ENCODE measurements at regions not wholly inside any gene's neighbourhood (a gene's known extent, or its start where the extent isn't known, plus 50 kb on each side); places are given as distances from the start of the nearest gene placed in this dataset.
"Not testable (repeated sequence)": the region's sequence is repeated elsewhere in the genome, so short reads cannot be mapped to it uniquely, and the experiment has no call there.

DNA sequence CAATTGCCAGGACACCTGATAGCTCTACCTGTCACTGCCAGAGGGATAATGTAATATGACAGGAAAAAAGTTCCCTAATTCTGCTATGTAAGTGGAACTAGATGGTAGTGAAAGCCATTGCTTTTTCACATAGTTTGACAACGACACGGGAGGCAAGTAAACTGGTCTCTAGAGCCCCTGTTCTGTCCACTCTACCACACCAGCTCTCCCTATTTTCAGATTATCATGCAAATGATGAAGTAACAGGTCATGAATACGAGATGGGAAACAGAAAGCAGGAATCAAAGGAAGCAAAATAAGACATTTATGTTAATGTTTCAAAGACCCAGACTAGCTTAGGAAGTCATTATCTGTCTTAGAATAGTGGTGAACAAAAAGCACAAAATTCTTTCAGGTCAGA, 56.2 kb downstream of the TAF11L14 start:
- DNase-seq (ENCODE audit: low spot score), result no peak

DNA sequence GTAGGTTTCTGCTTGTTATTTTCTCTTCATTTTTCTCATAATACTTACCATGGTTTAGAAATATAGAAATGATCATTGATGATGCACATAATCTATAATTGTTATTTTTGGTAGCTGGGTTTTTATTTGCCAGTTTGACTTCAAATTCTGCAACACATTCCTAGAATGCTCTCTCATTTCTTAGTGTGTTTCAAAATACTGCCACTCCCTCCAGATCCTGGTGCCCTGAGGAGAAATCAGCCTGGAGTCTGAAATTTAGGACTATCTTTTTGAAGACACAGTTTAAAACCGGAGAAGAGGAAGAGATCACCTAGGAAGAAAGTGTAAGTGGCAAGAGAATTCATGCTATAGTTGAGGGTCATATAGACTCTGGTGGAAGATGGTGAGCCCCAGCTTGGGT, 57.5 kb downstream of the TAF11L14 start:
- no peak for DNase-seq (ENCODE audit: low spot score)

DNA sequence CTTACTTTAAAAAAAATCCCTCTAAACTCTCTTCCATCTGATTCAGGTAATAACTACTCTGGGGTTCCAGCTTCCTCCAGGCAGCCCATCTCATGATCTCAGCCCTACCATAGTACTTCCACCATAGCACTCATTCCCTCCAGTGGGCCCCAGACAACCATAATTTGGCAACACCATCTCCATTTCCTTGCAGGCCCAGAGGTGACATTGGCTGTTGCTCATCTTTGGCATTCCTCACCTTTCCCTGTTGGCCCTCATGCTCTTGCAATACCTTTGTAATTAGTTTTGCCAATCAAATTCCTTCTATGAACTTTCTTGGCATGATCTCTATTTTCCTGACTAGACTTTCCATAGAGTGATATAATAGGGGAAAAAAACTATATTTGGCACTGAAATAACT, 60.1 kb downstream of the TAF11L14 start:
- no peak for DNase-seq (ENCODE audit: low spot score)

DNA sequence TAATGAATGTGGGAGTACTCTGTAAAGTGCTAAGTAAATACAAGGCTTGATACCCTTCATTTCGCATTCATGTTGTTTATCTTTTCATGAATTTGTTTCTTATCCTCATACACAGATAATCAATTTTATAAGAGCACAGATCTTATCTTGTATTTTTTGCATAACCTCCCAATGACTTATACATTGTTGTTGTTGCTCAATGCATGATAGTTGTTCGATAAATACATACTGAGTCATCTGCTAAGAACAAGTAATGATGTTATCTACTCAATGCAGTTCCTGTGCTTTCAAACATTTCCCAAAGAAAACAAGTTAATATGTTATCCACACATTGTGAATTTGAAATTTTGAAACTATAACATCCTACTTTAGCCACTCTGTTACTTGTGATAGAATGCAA, 60.7 kb downstream of the TAF11L14 start:
- no peak for DNase-seq (ENCODE audit: low spot score)

DNA sequence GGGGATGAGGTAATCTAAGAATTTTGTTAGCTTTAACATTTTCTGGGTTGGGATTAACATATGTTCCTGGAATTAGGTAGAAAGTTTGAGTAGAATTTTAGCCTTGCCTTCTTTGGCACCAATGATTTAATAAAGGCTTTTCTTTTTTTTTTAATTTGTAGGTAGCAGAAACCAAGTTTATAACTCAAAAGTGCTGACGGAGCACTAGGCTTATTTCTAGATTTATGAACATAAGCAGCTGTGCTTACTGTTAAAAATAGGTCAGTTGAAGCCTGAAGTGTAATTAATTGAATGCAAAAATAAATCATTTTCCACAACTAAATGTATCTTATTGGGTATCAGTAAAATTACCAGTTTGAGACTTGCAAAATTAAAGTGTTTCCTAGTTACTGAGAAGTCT, 62.4 kb downstream of the TAF11L14 start:
- no peak for DNase-seq (ENCODE audit: low spot score)

DNA sequence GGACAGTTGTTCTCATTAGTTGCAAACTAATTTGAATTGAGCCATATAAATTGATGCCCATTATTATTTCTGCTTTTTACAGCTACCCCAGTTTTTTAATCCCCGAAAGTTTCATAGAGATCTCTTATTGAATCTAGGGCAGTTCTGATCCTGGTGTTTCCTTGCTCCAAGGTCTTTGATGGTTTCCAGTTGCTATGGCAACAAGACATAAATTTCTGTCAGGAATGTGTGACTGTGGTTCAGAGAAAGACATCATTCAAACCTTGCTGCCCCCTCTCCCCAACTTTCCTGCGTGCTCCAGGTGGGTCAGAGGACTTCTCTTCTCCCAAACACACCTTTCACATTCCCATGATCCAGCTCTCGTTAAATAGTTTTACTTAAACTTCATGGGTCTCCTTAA, 63.4 kb downstream of the TAF11L14 start:
- DNase-seq (ENCODE audit: low spot score), result no peak

DNA sequence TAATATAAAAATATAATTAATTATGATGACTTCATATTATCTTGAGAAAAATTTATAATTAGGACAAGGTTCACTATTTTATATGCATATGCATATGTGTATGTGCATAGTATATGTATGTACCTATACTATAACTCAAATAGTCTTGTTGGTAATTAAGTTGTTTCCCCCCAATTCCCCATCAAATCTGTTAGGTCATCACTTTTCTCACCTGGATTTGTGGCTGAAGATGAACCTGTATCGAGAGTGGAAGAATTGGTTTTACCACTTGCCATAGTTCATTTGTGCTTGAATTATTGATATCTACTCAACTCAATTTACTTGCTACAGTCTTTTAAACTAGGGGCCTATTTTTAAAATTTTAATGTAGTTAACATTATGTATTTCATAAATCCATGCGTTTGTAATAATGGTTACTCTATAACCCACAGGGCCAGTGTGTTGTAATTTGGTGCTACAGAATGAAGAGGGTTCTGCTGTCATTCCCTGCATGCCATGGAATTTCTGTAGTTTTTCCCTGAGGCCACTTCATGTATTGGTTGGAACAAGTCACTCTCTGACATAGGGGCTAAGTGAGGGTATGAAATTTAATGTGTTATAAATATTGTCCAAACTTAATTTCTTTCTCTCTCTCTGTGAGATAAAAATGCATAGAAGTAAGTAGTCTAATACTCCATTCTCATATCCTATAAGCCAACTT, 74.9 kb downstream of the TAF11L14 start:
- DNase-seq (ENCODE audit: low spot score), result no peak

DNA sequence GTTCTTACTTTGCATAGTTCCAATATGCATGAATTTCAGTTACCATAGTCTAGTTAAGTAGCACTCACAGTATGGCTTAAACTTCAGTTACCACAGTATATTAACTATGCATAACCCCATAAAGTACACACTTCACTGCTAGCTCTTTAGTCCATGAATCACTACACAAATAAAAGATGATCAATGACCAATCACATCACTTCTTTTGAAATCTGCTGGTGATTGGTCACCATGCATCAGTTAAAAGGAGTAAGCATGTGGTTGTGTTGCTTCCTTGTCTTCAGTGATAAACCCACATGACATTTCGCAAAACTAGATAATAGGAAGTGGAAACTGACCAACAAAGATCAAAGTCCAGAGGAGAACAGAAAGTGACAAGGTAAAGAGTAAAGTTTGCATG, 79.0 kb downstream of the TAF11L14 start:
- no peak for DNase-seq (ENCODE audit: low spot score)

DNA sequence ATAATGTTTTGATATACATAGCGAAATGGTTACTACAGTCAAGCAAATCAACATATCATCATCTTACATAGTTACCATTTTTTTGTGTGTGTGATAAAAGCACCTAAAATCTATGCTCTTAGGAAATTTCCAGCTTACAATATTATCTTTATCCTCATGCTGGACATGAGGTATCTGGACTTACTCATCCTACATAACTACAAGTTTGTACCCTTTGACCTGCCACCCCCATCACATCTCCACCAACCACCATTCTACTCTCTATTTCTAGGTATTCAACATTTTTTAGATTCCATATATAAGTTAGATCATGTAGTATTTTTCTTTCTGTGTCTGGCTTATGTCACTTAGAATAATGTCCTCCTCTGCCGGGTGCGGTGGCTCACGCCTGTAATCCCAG, 79.9 kb downstream of the TAF11L14 start:
- no peak for DNase-seq (ENCODE audit: low spot score)

DNA sequence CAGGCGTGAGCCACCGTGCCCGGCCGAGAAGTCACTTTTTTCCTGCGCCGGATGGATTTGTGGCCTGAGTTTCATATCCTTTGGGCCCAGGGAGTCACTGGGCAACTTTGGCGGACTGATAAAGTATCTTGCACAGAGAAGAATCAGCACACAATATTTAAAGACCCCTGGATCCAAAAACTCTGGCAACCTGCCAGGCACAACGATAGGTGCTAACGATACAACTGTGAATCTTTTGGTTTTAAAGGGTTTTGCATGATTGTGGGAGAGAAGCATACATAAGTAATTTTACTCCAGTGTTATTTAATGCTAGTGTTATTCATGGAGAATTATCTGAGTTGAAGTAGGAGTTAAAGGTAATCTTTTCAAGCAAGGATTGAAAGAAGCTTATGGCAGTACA, 85.3 kb downstream of the TAF11L14 start:
- no peak for DNase-seq (ENCODE audit: low spot score)

DNA sequence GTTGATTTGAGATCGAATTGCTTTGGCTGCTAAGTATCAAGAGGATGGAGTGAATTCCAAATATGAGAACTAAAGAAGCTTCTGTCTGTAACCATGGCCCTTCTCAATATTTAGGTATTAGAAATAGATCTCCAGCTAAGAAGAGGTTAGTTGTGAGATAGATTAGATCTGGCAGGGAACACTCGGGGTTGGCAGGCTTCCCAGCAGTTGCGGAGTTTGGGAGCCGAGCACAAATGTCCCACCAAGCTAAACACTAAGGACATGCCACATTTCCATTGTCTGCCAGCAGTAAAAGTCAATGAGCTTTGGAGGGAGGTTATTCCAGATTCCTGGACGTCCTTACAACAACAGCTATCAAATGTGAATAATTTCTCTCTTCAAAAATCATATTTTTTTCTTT, 85.8 kb downstream of the TAF11L14 start:
- DNase-seq (ENCODE audit: low spot score), result no peak

DNA sequence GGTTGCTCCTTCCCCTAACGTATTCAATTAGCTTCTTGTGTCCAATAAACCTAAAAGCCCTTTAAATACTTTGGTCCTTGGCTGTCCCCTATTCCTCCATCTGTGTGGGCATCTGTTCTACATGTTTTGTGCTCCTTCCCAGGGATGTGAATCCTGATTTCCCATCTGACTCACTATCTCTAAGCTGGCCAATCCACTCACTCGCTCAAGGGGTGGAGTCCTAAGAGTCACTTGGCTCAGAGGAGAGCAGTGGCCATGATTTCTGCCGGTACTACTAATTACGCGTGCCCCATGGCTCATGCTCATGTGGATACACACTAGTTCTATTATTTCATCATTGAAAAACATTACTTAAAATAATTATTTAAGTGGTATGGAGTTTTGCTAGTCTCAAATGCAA, 89.6 kb downstream of the TAF11L14 start:
- no peak for DNase-seq (ENCODE audit: low spot score)

DNA sequence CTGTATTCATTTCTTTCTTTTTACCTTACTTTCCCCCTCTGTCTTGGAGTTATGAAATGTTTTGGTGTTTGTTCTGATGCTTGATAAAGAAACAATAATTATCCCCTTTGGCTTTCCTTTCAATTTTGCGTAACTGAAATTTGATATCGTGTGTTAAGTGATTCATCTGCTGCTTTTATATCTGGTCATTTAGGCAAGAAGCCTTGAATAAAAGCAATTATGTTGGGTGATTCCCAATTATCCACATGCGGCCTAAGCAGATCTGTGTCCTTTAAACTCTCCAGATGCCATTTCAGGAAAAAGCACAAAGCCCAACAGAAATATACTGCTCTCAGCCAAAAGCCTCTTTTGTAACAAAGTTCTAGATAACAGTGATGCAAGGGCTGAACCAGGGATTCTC, 92.8 kb downstream of the TAF11L14 start:
- DNase-seq (ENCODE audit: low spot score), result no peak

DNA sequence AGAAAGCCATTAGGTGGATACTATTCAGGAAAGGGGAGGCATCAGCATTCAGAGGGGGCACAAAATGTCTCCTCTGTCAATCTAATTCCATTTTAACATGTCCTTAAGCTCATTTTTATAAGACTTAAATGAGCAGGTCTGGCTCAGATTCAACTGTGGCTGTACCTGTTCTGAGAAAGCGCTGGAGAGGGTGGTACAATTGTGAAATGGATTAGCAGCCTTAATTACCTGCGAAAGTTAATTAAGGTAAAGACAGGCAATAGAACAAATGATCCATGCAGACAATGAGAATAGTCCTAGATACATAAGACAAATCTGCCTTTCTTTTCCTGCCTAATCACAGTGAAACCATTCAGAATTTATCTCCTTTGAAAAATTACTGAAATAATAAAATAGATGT, 96.2 kb downstream of the TAF11L14 start:
- no peak for DNase-seq (ENCODE audit: low spot score)

DNA sequence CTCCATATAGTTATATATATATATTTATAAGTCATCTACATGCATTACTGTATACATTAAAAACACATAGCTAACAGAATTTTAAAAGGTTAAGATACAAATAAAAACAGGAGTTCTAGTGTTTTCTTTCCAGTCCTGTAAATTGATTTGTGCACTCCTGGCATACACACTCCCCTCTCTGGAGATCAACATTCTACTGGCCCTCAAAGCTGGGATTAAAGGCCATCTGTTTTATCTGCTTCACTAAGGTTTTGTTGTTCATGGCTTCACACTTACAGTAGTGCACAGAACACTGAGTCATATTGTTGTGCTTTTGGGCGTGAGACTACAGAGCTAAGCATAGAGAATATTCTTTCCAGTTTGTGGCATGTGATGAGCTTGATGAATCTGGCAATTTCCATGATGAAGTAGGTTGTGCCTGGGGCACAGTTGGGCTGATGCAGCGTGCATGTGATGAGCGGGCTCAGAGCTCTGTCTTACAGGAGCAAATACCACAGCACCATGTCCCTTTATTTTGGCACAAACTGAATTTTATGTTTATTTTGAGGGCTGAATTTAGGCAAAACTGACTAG, 98.2 kb downstream of the TAF11L14 start:
- no peak for DNase-seq (ENCODE audit: low spot score)

DNA sequence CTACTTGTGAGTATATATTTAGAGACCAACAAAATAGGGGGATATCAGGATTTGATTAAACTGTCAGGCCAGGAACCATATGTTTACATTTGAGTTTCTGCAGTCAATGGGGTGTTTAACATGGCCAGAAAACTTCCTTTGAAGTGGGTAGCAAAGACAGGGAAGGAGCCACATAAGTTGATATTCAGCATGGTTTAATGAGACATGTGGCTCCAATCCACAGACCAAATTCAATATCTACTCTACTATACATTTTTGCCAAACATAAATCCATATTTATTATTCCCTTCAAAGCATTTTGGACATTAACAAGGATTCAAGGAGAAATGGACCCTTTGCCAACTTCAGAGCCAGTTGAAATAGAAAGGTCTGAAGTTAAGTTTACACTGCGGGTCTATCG, 99.8 kb downstream of the TAF11L14 start:
- DNase-seq (ENCODE audit: low spot score), result no peak

DNA sequence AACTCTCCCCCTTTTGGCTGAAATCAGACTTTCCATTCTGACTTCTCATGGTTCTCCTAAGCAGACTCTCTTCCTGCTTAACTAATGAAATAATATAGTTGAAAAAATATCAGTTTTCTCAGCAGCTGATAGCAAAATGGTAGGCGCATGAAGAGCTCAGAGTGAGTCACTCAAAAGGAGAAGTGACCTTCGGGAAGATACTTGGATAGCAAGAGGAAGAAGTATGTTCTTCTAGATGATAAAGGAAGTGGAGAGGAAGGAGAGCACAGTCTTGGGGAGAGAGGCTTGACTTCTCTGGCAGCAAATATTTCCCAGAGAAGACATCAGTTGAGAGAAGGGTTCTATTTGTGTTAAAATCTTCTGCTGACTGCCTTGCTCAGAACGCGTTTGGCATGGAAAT, 101.5 kb downstream of the TAF11L14 start:
- DNase-seq (ENCODE audit: low spot score), result no peak

DNA sequence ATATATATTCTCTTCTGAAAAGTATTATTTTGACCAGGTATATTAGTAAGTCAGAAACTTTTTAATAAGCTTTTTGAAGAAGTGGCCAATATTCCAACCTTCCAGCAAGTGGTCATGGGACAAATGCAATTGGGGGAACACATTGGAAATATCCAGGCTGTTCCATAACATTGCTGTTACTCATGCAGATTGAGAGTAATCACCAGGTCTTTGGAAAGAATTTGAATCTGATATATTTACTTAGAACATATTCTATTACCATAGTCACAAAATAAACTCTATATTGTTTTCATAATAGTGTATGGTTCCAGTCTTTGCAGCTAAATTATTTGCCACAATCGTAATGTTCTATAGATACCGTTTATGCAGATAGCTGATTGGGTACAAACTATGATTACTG, 102.8 kb downstream of the TAF11L14 start:
- no peak for DNase-seq (ENCODE audit: low spot score)

DNA sequence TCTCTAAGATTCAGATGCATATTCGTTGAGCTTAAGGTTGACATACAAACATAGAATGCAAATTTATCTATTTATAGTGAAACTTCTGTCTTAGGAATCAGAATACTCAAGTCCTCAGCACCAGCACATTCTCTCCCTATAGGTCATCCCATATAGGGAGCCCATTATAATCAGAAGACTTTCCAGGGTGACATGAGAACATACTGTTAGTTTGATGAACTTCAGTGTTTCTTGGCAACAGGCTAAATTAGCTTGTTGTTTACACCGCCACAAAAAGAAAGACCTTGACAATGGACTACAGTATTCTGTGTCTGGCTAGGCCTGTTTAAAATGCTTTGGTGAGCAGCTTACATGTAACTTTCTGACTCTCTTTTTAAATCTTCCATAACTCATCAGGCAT, 104.2 kb downstream of the TAF11L14 start:
- DNase-seq (ENCODE audit: low spot score), result no peak

DNA sequence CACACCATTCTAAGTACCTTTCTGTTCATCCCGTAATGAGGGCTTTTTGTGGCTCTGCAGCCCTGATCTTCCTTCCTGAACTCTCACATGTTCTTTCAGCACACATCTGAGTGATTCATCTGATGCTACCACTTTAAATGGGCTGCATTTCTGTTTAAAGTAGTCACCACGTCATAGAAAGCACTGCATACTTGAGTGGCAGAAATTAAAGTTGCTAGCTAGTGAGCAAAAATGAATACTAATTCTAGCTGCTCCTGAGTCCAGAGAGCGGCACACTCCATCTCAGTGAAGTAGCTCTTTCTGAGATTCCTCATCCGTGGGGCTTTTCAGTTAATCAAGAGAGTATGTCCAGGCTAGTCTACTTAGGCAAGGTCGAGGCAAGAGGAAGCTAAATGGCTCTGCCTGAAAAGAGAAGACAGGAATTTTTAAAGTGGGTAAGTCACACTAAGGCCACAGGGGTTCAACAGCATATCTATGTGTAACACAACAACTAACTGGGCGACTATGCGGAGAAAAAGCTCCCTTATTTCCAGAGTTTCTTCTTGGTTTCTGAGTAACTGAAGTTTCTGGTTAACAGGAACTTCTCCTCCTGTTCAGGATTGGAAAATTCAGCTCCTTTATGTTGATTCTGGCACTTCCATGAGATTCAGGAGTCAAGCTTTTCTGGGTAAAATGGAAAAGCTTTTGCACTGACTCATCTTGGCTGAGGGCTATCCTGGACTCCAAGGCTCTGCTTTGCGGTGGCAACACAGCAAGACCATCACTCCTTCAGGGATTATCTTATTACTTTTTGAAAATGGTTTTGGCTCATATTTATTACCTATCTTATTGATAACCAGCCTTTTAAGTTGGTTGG, 109.5 kb downstream of the TAF11L14 start:
- no peak for DNase-seq (ENCODE audit: low spot score)

DNA sequence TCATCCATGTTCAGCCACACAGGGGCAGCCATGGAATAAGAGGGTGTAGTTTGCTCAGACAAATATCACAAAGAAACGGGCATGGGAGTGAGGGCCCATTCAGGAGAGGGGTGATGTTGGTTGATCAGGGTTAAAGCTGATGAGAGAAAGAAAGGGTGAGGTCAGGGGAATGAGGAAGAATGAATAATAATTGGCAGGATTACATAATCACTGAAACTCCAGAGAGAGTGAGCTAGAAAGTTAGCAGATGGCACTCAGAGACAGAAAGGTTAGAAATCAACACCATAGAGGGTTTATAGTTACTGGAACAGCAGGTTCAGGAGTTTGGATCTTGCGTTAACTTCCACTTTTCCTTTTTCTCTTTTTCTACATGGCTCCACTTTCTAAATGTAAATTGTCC, 113.9 kb downstream of the TAF11L14 start:
- DNase-seq (ENCODE audit: low spot score), result no peak

DNA sequence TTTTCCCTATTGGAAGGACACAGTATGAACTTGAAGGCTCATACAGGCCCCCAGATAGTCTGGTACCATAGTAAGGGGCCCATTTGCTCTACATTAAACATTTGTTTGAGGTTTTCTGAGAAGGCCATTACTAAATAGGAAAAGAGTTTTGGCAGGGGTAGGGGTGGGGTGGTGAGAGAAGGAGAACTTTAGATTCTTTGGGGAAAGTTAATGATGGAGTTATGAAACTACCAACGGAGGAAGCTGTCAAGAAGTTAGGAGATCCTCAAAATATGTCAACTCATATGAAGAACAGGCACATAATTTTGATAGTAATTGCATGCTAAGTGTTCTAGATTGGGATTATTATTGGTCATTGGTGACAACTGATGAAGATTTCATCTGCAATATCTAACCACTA, 114.7 kb downstream of the TAF11L14 start:
- DNase-seq (ENCODE audit: low spot score), result no peak

DNA sequence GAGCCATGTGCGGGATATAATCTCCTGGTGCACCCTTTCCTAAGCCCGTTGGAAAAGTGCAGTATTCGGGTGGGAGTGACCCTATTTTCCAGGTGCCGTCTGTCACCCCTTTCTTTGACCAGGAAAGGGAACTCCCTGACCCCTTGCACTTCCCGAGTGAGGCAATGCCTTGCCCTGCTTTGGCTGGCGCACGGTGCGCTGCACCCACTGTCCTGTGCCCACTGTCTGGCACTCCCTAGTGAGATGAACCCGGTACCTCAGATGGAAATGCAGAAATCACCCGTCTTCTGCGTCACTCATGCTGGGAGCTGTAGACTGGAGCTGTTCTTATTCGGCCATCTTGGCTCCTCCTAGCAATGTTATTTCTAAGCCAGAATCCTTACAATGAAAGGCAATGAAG, 121.1 kb downstream of the TAF11L14 start:
- not testable (repeated sequence) for DNase-seq (ENCODE audit: low spot score)
